GM12878 (cell line): ENCODE measurements at regions not wholly inside any gene's neighbourhood (a gene's known extent, or its start where the extent isn't known, plus 50 kb on each side); places are given as distances from the start of the nearest gene placed in this dataset.

Source experiments
- ATAC-seq: fragments of 200-7000 bp; cut with Tn5 transposase; 3 replicates; pipeline ENCODE4 v1.9.1; 2020; ENCODE audit warnings: mild to moderate bottlenecking, moderate library complexity
- BruUV-seq: library from RNA; stranded (reverse); fragments of 400-500 nt; replicated peaks from 2 replicates; lab custom pipeline; 2021; lab: Mats Ljungman, UMichigan
- CTCF ChIA-PET: fragments of 300-600 bp; sonication (Branson Sonifier 250); formaldehyde crosslinking; extraction: SDS; loops from one replicate; lab custom pipeline; 2021; ENCODE audit warnings: inconsistent platforms; lab: Yijun Ruan, JAX
- POLR2A ChIA-PET: fragments of 350-600 bp; formaldehyde crosslinking; extraction: SDS; loops from one replicate; lab custom pipeline; 2021; ENCODE audit warnings: inconsistent platforms; lab: Charles Lee
- RAD21 ChIA-PET: fragments of 300-600 bp; sonication (Branson Sonifier 250); formaldehyde crosslinking; loops from one replicate; lab custom pipeline; 2023; ENCODE audit warnings: antibody characterized with exemption; ENCODE audit not compliant: unreplicated experiment; lab: Charles Lee
- SMC1A ChIA-PET: fragments of 300-600 bp; sonication (Branson Sonifier 250); formaldehyde crosslinking; loops from one replicate; lab custom pipeline; 2023; ENCODE audit not compliant: unreplicated experiment, uncharacterized antibody; lab: Charles Lee
- DNase-seq: peaks from one replicate; pipeline ENCODE4 v3.0.0-alpha.2; 2011; ENCODE audit warnings: low read depth, low spot score
- FAIRE-seq: peaks from 3 replicates; lab custom pipeline; 2011; peaks lifted over from hg19 to GRCh38; lab: Jason Lieb, UNC
- H2AFZ ChIP-seq: 2 replicates; pipeline ENCODE4 v1.6.0; 2011; ENCODE audit warnings: low read depth, low read length, control low read depth; ENCODE audit not compliant: control insufficient read depth
- H3K27ac ChIP-seq: 2 replicates; pipeline ENCODE4 v1.5.1; 2011; ENCODE audit warnings: control low read depth; ENCODE audit not compliant: control insufficient read depth, insufficient read depth
- H3K27me3 ChIP-seq, 2 experiments: replicated peaks in 1 of 2; 2 replicates each; pipeline versions ENCODE4 v1.6.0 to v1.6.1; 2011; ENCODE audit warnings: low read length in 1 of 2; ENCODE audit not compliant: control insufficient read depth in 2 of 2, insufficient read depth in 2 of 2
- H3K36me3 ChIP-seq, 2 experiments: 2 replicates each; pipeline ENCODE4 v1.5.1; 2011; ENCODE audit warnings: low read length in 1 of 2; ENCODE audit not compliant: control insufficient read depth in 2 of 2, insufficient read depth in 2 of 2
- H3K4me1 ChIP-seq: 2 replicates; pipeline ENCODE4 v1.6.1; 2011; ENCODE audit warnings: mild to moderate bottlenecking, low read length, moderate library complexity, mixed read lengths; ENCODE audit not compliant: control insufficient read depth, insufficient read depth
- H3K4me2 ChIP-seq: 2 replicates; pipeline ENCODE4 v1.6.0; 2011; ENCODE audit warnings: control low read depth; ENCODE audit not compliant: control insufficient read depth, insufficient read depth
- H3K4me3 ChIP-seq: fragments of 200-600 bp; sonication (generic); 2 replicates; pipeline ENCODE4 v1.5.1; 2016
- H3K79me2 ChIP-seq: 2 replicates; pipeline ENCODE4 v1.6.0; 2011; ENCODE audit warnings: low read length; ENCODE audit not compliant: control insufficient read depth, insufficient read depth
- H3K9ac ChIP-seq: 2 replicates; pipeline ENCODE4 v1.8.0; 2011; ENCODE audit warnings: low read length, control low read depth, mixed read lengths; ENCODE audit not compliant: control insufficient read depth, insufficient read depth
- H3K9me3 ChIP-seq: replicated peaks from 3 replicates; pipeline ENCODE4 v1.5.1; 2011; ENCODE audit warnings: mild to moderate bottlenecking, low read length; ENCODE audit not compliant: control insufficient read depth, insufficient read depth
- H4K20me1 ChIP-seq: 2 replicates; pipeline ENCODE4 v1.6.0; 2011; ENCODE audit not compliant: control insufficient read depth, insufficient read depth
- BRCA1 ChIP-seq: IDR thresholded peaks from 2 replicates; pipeline ENCODE4 v1.6.1; 2011; ENCODE audit warnings: low read depth, low read length, improper control_type of control experiment
- ESRRA ChIP-seq: IDR thresholded peaks from 2 replicates; pipeline ENCODE4 v1.6.1; 2012; ENCODE audit warnings: mild to moderate bottlenecking, low read length, improper control_type of control experiment
- FOXK2 ChIP-seq: fragments of 450-650 bp; IDR thresholded peaks from 2 replicates; pipeline ENCODE4 v1.6.1; 2017; ENCODE audit warnings: mild to moderate bottlenecking, moderate library complexity
- HDAC6 ChIP-seq: fragments of 200-600 bp; sonication (generic); IDR thresholded peaks from one replicate; pipeline ENCODE4 v1.8.0; 2017; ENCODE audit warnings: antibody characterized with exemption; ENCODE audit not compliant: unreplicated experiment
- IRF4 ChIP-seq: IDR thresholded peaks from 2 replicates; pipeline ENCODE4 v1.6.1; 2011; ENCODE audit warnings: low read depth, low read length
- LARP7 ChIP-seq: fragments of 450-650 bp; IDR thresholded peaks from 2 replicates; pipeline ENCODE4 v1.6.1; 2017; ENCODE audit warnings: mild to moderate bottlenecking
- MYB ChIP-seq: fragments of 150-350 bp; IDR thresholded peaks from 2 replicates; pipeline ENCODE4 v1.6.1; 2014; ENCODE audit warnings: mild to moderate bottlenecking, low read depth, low read length, borderline replicate concordance
- RBBP5 ChIP-seq: fragments of 200-600 bp; sonication (generic); conservative IDR thresholded peaks from 2 replicates; pipeline ENCODE4 v1.6.1; 2016
- SREBF1 ChIP-seq: IDR thresholded peaks from 2 replicates; pipeline ENCODE4 v1.6.1; 2012; ENCODE audit warnings: mild to moderate bottlenecking, low read length
- ZBED1 ChIP-seq: IDR thresholded peaks from 2 replicates; pipeline ENCODE4 v1.6.1; 2016; ENCODE audit warnings: borderline replicate concordance
- WGBS: methylation state at CpG from one replicate; pipeline ENCODE4 v1.1.6; 2016; ENCODE audit warnings: low lambda C conversion rate; ENCODE audit not compliant: insufficient replicate concordance, insufficient coverage; ENCODE audit errors: missing lambda C conversion rate; 5-methylcytosine and 5-hydroxymethylcytosine counted together
- in situ Hi-C: fragments of 300-500 bp; cut with MboI; formaldehyde crosslinking; loops from 9 replicates; pipeline ENCODE4 v1.14.3; 2018; ENCODE audit warnings: mixed read lengths
- intact Hi-C: fragments of 100-400 bp; cut with micrococcal nuclease; formaldehyde crosslinking; loops from one replicate; pipeline ENCODE4 v1.14.2; 2022; ENCODE audit not compliant: unreplicated experiment
- TF ChIP-seq, protein P1 (sequence below): fragments of 450-650 bp; conservative IDR thresholded peaks from 2 replicates; pipeline ENCODE4 v1.6.1; 2017; ENCODE audit warnings: mild to moderate bottlenecking, moderate library complexity
- TF ChIP-seq, protein P2 (sequence below): fragments of 450-650 bp; IDR thresholded peaks from 2 replicates; pipeline ENCODE4 v1.6.1; 2016; ENCODE audit warnings: mild to moderate bottlenecking, moderate library complexity, borderline replicate concordance

DNA sequence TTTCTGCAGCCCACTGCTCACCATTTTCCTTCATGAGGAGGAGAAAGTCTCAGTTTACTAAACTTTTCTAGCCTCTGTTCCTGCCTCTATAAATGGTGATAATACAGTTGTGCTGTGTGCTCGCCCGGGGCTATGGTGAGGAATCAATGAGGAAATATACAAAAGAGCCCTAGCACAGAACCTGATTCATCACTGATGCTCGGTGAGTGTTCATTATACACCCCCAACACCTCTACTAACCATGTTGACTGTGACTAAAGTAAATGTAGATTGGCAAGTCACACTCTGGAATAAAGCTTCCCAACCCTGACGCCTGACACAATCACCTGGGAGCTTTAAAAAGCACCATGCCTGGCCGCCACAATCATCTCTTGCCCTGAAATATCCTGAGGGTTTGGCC lies 118.8 kb upstream of the CYP1B1 start:
- DNase-seq (no peak), ATAC-seq (no peak), FAIRE-seq (no peak)
- Histone ChIP-seq H3K79me2 (no peaks in the 10 kb centered on the region), H3K4me1 (no peaks in the 10 kb centered on the region; the same call in 1 of the 2 replicates), H3K4me2 (no peak overlapping the region), H3K36me3 (no peaks in the 10 kb centered on the region), H3K9ac (no peak overlapping the region), H3K27ac (no peak overlapping the region), H2AFZ (no peak overlapping the region), H3K4me3 (no peak overlapping the region), H3K9me3 (no peaks in the 10 kb centered on the region; the same call in 2 of the 3 replicates), H4K20me1 (no peaks in the 10 kb centered on the region), H3K27me3 (no peaks in the 10 kb centered on the region)
- no TSS peak for BruUV-seq
- intact Hi-C loops (no loop called here), in situ Hi-C loops (no loop called here)
- CTCF ChIA-PET = no interaction called here
- SMC1A ChIA-PET = no interaction called here
- RAD21 ChIA-PET = no interaction called here
- POLR2A ChIA-PET = no interaction called here
- WGBS = 31% methylated on average over 5 of the region's 5 CpGs
- TF ChIP-seq, protein P1, sequence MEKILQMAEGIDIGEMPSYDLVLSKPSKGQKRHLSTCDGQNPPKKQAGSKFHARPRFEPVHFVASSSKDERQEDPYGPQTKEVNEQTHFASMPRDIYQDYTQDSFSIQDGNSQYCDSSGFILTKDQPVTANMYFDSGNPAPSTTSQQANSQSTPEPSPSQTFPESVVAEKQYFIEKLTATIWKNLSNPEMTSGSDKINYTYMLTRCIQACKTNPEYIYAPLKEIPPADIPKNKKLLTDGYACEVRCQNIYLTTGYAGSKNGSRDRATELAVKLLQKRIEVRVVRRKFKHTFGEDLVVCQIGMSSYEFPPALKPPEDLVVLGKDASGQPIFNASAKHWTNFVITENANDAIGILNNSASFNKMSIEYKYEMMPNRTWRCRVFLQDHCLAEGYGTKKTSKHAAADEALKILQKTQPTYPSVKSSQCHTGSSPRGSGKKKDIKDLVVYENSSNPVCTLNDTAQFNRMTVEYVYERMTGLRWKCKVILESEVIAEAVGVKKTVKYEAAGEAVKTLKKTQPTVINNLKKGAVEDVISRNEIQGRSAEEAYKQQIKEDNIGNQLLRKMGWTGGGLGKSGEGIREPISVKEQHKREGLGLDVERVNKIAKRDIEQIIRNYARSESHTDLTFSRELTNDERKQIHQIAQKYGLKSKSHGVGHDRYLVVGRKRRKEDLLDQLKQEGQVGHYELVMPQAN = no peak
- no peak for TF ChIP-seq FOXK2
- TF ChIP-seq SREBF1 = no peak

DNA sequence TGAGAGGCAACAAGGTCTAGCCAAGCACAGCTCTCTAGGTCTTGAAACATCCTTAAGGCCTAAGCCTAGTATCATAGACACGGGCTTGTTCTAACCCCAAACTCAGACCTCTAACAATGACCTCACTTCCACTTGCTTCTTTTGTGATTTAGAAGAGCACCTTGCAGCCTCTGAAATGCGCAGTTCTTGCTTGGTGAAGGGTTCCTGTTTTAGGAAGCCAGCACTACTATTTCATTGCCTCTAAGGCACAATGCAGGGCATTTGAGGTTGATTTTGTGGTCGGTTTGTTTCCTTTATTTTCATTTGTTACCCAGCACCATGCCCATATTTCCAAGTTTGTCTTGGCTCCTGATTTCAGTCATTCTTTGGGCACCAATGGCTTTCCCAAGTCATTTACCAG lies 117.0 kb upstream of the CYP1B1 start:
- Histone ChIP-seq H4K20me1 (no peaks in the 10 kb centered on the region), H3K4me1 (no peaks in the 10 kb centered on the region; the same call in 1 of the 2 replicates), H3K27me3 (no peaks in the 10 kb centered on the region), H3K4me3 (no peak overlapping the region), H2AFZ (no peak overlapping the region), H3K9ac (no peak overlapping the region), H3K79me2 (no peaks in the 10 kb centered on the region), H3K27ac (no peak overlapping the region), H3K36me3 (no peaks in the 10 kb centered on the region), H3K4me2 (no peak overlapping the region), H3K9me3 (no peaks in the 10 kb centered on the region; the same call in 2 of the 3 replicates)
- no peak for DNase-seq
- RAD21 ChIA-PET = no interaction called here
- POLR2A ChIA-PET = no interaction called here
- no peak for ATAC-seq
- whole genome bisulfite sequencing = 42% methylated on average over 3 of the region's 3 CpGs
- no peak for FAIRE-seq
- CTCF ChIA-PET = interaction anchor here (0.6 to 1.2 kb wide), 3 partner anchors 80 to 997 kb away, joined by 3 to 4 read pairs (median 3); no protein-coding TSS in a partner anchor
- intact Hi-C loops = no loop called here
- BruUV-seq = no TSS peak
- in situ Hi-C loops = no loop called here
- SMC1A ChIA-PET = no interaction called here
- TF ChIP-seq LARP7 (no peak), MYB (no peak), HDAC6 (no peak), BRCA1 (no peak), IRF4 (no peak), ESRRA (no peak), ZBED1 (no peak), RBBP5 (no peak)
- TF ChIP-seq, protein P2, sequence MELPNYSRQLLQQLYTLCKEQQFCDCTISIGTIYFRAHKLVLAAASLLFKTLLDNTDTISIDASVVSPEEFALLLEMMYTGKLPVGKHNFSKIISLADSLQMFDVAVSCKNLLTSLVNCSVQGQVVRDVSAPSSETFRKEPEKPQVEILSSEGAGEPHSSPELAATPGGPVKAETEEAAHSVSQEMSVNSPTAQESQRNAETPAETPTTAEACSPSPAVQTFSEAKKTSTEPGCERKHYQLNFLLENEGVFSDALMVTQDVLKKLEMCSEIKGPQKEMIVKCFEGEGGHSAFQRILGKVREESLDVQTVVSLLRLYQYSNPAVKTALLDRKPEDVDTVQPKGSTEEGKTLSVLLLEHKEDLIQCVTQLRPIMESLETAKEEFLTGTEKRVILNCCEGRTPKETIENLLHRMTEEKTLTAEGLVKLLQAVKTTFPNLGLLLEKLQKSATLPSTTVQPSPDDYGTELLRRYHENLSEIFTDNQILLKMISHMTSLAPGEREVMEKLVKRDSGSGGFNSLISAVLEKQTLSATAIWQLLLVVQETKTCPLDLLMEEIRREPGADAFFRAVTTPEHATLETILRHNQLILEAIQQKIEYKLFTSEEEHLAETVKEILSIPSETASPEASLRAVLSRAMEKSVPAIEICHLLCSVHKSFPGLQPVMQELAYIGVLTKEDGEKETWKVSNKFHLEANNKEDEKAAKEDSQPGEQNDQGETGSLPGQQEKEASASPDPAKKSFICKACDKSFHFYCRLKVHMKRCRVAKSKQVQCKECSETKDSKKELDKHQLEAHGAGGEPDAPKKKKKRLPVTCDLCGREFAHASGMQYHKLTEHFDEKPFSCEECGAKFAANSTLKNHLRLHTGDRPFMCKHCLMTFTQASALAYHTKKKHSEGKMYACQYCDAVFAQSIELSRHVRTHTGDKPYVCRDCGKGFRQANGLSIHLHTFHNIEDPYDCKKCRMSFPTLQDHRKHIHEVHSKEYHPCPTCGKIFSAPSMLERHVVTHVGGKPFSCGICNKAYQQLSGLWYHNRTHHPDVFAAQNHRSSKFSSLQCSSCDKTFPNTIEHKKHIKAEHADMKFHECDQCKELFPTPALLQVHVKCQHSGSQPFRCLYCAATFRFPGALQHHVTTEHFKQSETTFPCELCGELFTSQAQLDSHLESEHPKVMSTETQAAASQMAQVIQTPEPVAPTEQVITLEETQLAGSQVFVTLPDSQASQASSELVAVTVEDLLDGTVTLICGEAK = no peak
